Activated T-helper 2 cell treated with anti-CD3 and anti-CD28 coated beads, Interferon-gamma antibody, Interleukin-2, Interleukin-4, amounts not matched to agents 10 μg/mL and 5 μg/mL and 100 μg/mL, durations not matched to agents 14 hours and 24 hours and 36 hours (primary cell): ENCODE measurements at regions not wholly inside any gene's neighbourhood (a gene's known extent, or its start where the extent isn't known, plus 50 kb on each side); places are given as distances from the start of the nearest gene placed in this dataset.
"Not testable (repeated sequence)": the region's sequence is repeated elsewhere in the genome, so short reads cannot be mapped to it uniquely, and the experiment has no call there.

Source experiments
- DNase-seq: peaks from one replicate; pipeline ENCODE4 v3.0.0; 2021; ENCODE audit warnings: low spot score
- H3K27ac Mint-ChIP-seq: one replicate; pipeline ENCODE4 v1.8.0; 2021; ENCODE audit warnings: mixed read lengths
- H3K27me3 Mint-ChIP-seq: one replicate; pipeline ENCODE4 v1.8.0; 2021; ENCODE audit warnings: low read depth, mixed read lengths
- H3K36me3 Mint-ChIP-seq: one replicate; pipeline ENCODE4 v1.8.0; 2021; ENCODE audit warnings: low read depth, mixed read lengths
- H3K4me1 Mint-ChIP-seq: one replicate; pipeline ENCODE4 v1.8.0; 2021; ENCODE audit warnings: low read depth, mixed read lengths
- H3K4me3 Mint-ChIP-seq: one replicate; pipeline ENCODE4 v1.8.0; 2021; ENCODE audit warnings: low read depth, mild to moderate bottlenecking, moderate library complexity, mixed read lengths
- H3K9me3 Mint-ChIP-seq: one replicate; pipeline ENCODE4 v1.8.0; 2021; ENCODE audit warnings: mixed read lengths
- intact Hi-C: fragments of 100-400 bp; cut with micrococcal nuclease; formaldehyde crosslinking; loops from one replicate; pipeline ENCODE4 v1.15.1; 2023

DNA sequence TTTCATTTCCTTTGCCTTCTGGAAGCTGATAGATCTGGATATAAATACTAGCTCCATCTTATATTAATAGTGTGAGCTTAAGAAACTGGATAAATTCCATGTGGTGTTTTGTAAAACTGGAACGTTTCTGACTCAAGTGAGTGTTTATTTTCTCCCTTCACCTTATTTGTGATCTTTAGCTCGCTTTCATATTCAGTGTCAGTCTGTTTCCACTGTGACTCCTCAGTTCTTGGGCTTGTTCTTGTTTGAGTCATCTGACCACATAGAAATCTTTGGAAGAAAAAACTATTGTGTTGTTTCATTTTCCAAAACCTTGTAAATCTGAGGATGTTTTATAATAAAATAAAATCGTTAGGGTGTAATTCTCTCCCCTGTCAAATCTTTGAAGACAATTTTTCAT is 186.4 kb downstream of the POLR1F start:
- Mint-ChIP-seq H3K4me1 (no peaks in the 10 kb centered on the region), H3K4me3 (no peak overlapping the region), H3K27me3 (no peaks in the 10 kb centered on the region), H3K27ac (no peak overlapping the region), H3K36me3 (no peaks in the 10 kb centered on the region), H3K9me3 (peaks cover 9% of the 10 kb centered on the region)
- DNase-seq, result no peak
- intact Hi-C loops, result no loop called here

GRCh38 chr7:19520392-19520791 is 188.4 kb downstream of the POLR1F start:
- no peak overlapping the region for H3K4me3 Mint-ChIP-seq
- intact Hi-C loops, result no loop called here
- no peak overlapping the region for H3K27ac Mint-ChIP-seq
- no peak for DNase-seq
- no peaks in the 10 kb centered on the region for H3K27me3 Mint-ChIP-seq
- H3K9me3 Mint-ChIP-seq, result peaks cover 15% of the 10 kb centered on the region
- no peaks in the 10 kb centered on the region for H3K4me1 Mint-ChIP-seq
- no peaks in the 10 kb centered on the region for H3K36me3 Mint-ChIP-seq

GRCh38 chr7:19519443-19520021 is 189.3 kb downstream of the POLR1F start:
- H3K27ac Mint-ChIP-seq, result no peak overlapping the region

GRCh38 chr7:19517546-19517945 is 191.3 kb downstream of the POLR1F start:
- DNase-seq, intact Hi-C loops, H3K4me1 Mint-ChIP-seq, H3K27ac Mint-ChIP-seq, H3K36me3 Mint-ChIP-seq, H3K27me3 Mint-ChIP-seq, H3K4me3 Mint-ChIP-seq: not testable (repeated sequence)
- peaks cover 15% of the 10 kb centered on the region for H3K9me3 Mint-ChIP-seq

More at GRCh38 chr7:19519443-19520021, 189.3 kb downstream of the POLR1F start:
- Mint-ChIP-seq H3K9me3 (peaks cover 15% of the 10 kb centered on the region), H3K4me1 (no peaks in the 10 kb centered on the region), H3K27me3 (no peaks in the 10 kb centered on the region), H3K36me3 (no peaks in the 10 kb centered on the region), H3K4me3 (no peak overlapping the region)
- intact Hi-C loops, result no loop called here
- no peak for DNase-seq

GRCh38 chr7:19508821-19509220 is 200.0 kb downstream of the POLR1F start:
- intact Hi-C loops, result no loop called here
- Mint-ChIP-seq H3K9me3 (no peaks in the 10 kb centered on the region), H3K36me3 (no peaks in the 10 kb centered on the region), H3K4me3 (no peak overlapping the region), H3K4me1 (no peaks in the 10 kb centered on the region), H3K27ac (no peak overlapping the region), H3K27me3 (no peaks in the 10 kb centered on the region)
- DNase-seq, result no peak

DNA sequence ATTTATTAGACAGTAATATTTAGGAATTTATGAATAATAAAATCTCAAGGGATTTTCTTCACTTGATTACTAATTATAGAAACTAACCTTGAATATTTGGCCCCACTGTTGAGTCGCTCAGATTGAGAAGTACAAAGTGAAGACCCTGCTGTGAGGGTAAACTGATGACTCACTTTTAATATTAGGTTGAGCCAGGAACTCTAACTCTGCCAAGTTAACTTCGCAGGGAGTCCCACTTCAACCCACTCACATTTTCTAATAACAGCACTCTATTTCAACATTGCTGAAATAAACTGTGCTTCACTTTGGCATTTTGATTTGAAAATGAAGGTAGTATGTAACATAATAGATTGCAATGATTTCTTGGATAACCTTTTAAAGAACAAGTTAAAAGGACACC is 200.7 kb downstream of the POLR1F start:
- Mint-ChIP-seq H3K27me3 (no peaks in the 10 kb centered on the region), H3K9me3 (no peaks in the 10 kb centered on the region), H3K4me1 (no peaks in the 10 kb centered on the region), H3K27ac (no peak overlapping the region), H3K36me3 (no peaks in the 10 kb centered on the region), H3K4me3 (no peak overlapping the region)
- no peak for DNase-seq
- intact Hi-C loops, result no loop called here

- Mint-ChIP-seq H3K27ac (no peak overlapping the region), H3K27me3 (no peaks in the 10 kb centered on the region), H3K36me3 (no peaks in the 10 kb centered on the region), H3K9me3 (peaks cover 2% of the 10 kb centered on the region), H3K4me3 (no peak overlapping the region), H3K4me1 (no peaks in the 10 kb centered on the region)
- intact Hi-C loops, result no loop called here
- no peak for DNase-seq
These were observed 216.9 kb downstream of the POLR1F start for GRCh38 chr7:19491821-19492452.

DNA sequence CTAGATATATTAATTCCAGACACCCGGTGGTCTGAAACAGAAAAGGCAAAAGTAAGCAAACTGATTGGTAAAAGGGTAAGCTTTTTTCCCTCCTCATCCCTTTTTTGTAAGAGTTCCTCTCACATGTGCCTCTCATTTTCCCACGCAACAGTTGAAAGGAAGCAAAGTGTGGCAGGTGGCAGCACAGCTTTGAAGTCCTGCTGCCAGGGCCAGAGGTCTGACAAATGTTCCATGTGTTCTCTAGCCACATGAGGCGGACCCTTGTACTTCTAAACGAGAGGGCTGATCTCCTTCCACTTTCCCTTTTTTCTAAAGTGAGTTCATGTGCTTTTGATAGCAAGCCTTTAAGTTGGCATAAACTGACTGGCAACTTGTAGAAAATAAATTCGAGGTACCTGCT is 217.5 kb downstream of the POLR1F start:
- peaks cover 3% of the 10 kb centered on the region for H3K9me3 Mint-ChIP-seq
- no peaks in the 10 kb centered on the region for H3K4me1 Mint-ChIP-seq
- H3K27ac Mint-ChIP-seq, result no peak overlapping the region
- DNase-seq, result no peak
- no peaks in the 10 kb centered on the region for H3K27me3 Mint-ChIP-seq
- intact Hi-C loops, result no loop called here
- no peak overlapping the region for H3K4me3 Mint-ChIP-seq
- H3K36me3 Mint-ChIP-seq, result no peaks in the 10 kb centered on the region

DNA sequence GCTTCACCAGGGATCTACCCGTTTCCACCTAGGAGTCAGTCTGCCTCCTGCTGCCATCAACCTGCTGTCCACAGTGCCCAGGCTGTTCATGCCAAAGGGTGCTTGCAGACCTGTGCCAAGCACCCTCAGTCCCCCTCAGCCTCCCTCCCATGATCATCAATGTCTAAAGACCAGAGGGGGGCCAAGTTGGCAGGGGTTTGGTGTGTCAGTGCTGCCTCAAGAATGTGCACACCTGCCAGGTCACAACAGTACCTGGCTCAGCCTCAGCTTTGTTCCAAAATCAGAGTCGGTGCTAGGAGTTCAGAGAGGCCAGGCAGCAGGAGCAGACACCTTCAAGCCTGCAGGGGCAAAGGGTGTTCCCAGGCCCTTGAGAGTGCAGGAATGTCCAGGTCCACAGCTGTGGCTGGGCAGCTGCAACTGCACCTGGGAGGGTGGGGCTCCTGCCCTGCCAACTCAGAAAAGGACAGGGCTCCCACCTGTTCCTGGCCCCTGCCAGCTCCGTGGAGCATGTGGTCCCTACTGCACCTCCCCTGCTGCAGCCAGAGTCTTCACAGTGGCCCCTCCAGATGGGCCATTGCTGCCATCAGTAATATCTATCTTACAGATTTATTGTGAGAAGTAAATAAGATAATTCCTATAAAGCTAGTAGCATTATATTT is 219.5 kb downstream of the POLR1F start:
- H3K4me1 Mint-ChIP-seq, result no peaks in the 10 kb centered on the region
- no peak overlapping the region for H3K4me3 Mint-ChIP-seq
- H3K27me3 Mint-ChIP-seq, result no peaks in the 10 kb centered on the region
- H3K9me3 Mint-ChIP-seq, result peaks cover 3% of the 10 kb centered on the region
- no peak for DNase-seq
- H3K36me3 Mint-ChIP-seq, result no peaks in the 10 kb centered on the region
- H3K27ac Mint-ChIP-seq, result no peak overlapping the region
- intact Hi-C loops, result no loop called here

GRCh38 chr7:19488056-19488455 is 220.8 kb downstream of the POLR1F start:
- Mint-ChIP-seq H3K4me3 (no peak overlapping the region), H3K27ac (no peak overlapping the region)

DNA sequence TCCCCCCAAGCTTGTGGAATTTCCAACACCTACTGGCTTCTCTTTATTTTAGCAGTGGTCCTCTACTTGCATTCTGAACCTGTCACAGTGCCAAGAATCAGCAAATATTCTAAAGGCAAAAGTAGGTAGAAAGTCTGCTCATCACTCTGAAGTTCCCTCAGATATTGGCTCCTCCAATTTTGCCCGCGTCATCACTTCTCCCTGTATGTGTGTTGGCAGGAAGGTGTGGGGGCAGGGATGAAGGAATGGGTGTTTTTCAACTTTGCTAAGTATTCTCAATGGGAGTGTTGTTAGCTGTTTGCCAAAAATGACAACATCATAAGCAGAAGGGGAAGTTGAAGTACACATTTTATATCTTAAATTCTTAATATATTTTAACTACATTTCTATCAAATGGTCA is 226.2 kb downstream of the POLR1F start:
- H3K4me1 Mint-ChIP-seq, result no peaks in the 10 kb centered on the region

More at GRCh38 chr7:19488056-19488455, 220.8 kb downstream of the POLR1F start:
- intact Hi-C loops, result no loop called here
- H3K36me3 Mint-ChIP-seq, result no peaks in the 10 kb centered on the region
- no peaks in the 10 kb centered on the region for H3K27me3 Mint-ChIP-seq
- peaks cover 3% of the 10 kb centered on the region for H3K9me3 Mint-ChIP-seq
- no peaks in the 10 kb centered on the region for H3K4me1 Mint-ChIP-seq
- DNase-seq, result no peak

DNA sequence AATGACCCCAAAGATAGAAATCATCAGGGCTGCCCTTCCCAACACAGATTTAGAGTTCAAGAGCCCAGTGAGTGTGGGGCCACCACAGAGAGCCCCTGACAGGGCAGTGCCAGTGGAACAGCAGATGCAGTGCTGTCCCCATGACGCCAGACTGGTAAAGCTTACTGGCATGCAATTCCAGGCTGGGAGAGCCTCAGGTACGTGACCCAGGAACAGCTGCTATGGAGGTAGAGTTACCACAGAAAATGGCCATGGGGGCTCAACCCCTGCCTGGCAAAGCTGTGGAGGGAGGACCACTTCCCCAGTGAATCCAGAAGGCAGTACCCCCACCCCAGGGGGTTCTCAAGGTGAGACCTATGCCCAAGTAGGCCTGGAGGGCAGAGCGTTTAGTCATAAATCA is 228.5 kb downstream of the POLR1F start:
- Mint-ChIP-seq H3K27me3 (no peaks in the 10 kb centered on the region), H3K9me3 (peaks cover 3% of the 10 kb centered on the region), H3K4me1 (no peaks in the 10 kb centered on the region), H3K27ac (no peak overlapping the region), H3K4me3 (no peak overlapping the region), H3K36me3 (no peaks in the 10 kb centered on the region)
- intact Hi-C loops, result no loop called here
- DNase-seq, result no peak

More for the DNA sequence above, 226.2 kb downstream of the POLR1F start:
- intact Hi-C loops, result no loop called here
- Mint-ChIP-seq H3K27me3 (no peaks in the 10 kb centered on the region), H3K36me3 (no peaks in the 10 kb centered on the region), H3K27ac (no peak overlapping the region), H3K4me3 (no peak overlapping the region), H3K9me3 (peaks cover 6% of the 10 kb centered on the region)
- DNase-seq, result no peak

DNA sequence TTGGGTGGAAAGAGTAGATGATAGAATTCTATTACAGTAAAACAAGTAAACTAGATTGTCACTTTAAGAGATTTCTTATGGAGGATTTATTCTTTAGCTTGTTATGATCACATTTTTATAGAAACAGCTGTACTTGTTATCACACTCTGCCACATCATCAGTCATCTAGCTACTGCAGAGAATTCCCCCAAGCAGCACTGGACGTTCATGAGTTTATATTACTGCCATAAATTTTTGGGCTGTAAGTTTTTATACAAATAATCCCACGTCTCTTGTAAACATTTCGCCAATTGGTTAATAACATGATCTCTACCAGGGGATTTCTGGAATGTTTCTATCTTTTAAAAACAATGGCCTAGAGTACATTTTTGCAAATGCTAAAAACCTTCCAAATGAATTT is 238.8 kb downstream of the POLR1F start:
- Mint-ChIP-seq H3K27me3 (no peaks in the 10 kb centered on the region), H3K4me3 (no peak overlapping the region), H3K4me1 (no peaks in the 10 kb centered on the region), H3K9me3 (no peaks in the 10 kb centered on the region), H3K27ac (no peak overlapping the region), H3K36me3 (no peaks in the 10 kb centered on the region)
- intact Hi-C loops, result no loop called here
- no peak for DNase-seq
